EL (cell line): ENCODE measurements at regions not wholly inside any gene's neighbourhood (a gene's known extent, or its start where the extent isn't known, plus 50 kb on each side); places are given as distances from the start of the nearest gene placed in this dataset.
A peak's percentile ranks its signal among the peaks of the same experiment; 100 is the strongest.

ENCODE experiments used
- DNase-seq: peaks from one replicate; pipeline ENCODE4 v3.0.0-alpha.2; 2016

DNA sequence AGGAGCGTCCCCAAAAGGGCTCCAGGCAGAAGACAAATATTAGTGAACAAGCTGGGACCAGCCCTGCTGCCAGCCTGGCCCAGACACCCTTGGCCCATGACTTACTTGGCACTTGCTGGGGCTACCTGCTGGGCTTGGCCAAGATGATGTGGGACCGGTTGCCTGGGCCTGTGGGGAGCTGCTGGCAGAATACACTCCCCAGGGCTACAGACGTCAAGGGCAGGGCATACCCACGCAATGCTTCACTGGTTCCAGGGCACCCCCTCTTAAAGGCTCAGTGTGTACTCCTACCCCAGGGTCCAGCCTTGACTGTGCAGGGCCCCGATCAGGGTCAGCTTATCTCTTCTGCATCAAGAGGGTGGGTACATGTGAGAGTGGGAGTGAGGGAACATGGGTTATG lies 106.5 kb upstream of the SLC2A1 start:
- DNase-seq, result no peak

DNA sequence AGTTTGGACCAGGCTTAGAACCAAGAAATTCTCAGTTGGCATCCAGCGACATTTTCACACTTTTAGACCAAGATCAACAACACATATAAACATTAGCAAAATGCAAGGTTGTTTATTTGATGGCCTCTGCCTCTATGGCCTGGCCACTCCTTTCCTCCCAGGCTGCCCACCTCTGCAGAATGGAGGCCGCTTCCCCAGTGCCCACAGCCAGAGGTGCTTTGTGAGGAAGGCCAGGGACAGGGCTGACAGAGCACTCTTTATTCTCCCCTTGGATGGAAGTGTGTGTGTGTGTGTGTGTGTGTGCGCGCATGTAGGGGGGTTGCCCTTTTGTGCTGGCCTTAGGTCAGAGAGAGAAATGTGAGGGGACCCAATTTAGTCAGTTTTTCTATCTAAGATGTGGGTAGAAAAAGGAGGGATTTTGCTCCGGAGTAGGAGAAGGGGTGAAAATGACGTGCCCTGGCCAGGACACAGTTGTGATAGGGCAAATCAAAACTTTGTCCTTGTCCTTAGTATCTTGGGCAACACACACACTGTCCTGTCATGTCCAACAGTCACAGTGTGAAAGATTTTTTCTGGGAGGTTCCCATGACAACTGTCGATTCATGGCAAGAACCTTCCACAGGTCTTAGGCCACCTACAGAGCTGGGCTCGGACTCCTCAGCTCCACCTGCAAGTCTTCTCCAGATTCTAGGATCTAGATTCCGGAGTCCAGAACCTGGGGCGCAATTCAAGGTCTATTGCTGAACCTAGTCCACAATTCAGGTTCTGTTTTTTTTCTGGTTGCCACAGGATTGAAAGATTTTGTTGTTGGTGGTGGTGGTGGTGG lies 104.9 kb upstream of the SLC2A1 start:
- no peak for DNase-seq

DNA sequence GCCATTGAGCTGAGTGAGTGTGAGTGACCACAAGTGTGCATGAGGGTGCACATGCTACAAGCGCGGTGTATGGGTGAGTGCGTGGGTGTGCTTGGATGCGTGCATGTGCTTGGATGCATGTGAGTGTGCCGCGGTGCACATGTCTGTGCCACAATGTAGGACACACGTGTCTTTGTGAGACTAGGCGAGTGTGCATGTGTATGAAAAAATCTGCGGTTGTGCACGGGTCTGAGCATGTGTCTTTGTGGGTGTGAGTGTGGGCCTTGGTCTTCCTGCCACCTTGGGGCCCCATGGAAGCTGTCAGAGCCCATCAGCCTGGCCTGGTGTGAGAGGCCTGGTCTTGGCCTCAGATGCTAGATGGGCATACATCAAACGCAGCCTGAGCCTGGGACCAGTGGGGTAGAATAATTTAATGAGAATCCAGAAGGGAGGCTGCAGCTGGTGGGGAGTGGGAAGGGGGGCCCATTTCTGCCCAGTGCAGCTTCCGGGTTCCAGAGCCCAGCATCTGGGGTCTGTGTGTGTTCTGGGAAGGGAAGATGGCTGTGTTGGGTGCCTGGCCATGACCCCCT lies 103.9 kb upstream of the SLC2A1 start:
- no peak for DNase-seq

DNA sequence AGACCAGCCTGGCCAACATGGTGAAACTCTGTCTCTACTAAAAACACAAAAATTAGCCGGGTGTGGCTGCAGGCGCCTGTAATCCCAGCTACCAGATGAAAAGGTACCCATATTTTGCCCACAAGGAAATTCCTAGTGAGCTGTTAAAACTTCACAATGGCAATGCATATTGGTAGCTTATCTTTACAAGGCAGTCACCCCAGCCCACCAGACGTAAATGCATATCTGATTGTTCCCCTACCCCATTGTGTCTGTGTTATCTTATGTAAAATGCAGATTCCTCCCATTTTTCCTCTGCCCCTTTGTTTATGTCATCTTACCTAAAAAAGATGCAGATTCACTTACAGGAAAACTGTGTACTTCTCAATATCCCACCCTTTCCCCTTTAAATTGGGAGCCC lies 103.1 kb upstream of the SLC2A1 start:
- no peak for DNase-seq

DNA sequence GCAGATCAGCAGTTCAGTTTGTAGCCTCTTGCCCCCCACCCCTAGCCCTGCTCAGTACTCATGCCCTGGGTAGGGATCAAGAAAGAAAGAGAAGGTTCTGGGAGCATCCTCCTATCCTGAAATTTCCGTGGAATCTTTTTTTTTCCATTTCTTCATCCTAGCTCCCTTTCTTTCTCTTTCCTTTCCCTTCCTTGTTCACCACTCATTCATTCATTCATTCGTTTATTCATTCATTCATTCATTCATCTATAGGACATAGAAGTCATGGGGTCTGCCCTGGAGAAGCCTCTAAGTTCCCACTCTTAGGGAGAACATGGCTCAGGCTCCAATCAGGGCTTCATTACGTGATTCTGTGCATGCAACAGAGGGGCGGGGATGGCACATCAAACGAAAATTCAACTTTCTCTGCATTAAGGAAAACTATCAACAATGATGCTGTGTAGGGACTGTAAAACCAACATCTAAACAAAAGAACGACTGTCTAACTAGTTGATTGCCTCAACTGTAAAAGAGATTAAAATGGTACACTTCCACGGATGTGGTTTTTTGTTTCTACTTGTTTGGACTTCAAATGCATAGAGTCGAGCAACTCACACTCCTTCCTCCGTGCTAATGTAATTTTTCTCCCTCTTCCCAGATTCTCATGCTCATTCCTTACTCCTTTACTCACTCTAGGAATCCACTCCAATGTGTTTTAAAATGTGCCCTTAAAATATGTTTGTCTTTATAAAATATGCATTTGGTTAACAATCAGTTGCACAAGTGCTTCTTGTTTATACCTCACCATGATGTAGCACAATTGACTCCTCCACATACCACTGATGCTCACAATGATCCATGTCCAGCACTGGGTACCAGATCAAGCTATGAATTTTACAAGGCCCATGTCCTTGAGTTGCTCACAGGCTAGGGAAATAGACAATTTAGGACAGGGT lies 101.2 kb upstream of the SLC2A1 start:
- DNase-seq, result no peak

DNA sequence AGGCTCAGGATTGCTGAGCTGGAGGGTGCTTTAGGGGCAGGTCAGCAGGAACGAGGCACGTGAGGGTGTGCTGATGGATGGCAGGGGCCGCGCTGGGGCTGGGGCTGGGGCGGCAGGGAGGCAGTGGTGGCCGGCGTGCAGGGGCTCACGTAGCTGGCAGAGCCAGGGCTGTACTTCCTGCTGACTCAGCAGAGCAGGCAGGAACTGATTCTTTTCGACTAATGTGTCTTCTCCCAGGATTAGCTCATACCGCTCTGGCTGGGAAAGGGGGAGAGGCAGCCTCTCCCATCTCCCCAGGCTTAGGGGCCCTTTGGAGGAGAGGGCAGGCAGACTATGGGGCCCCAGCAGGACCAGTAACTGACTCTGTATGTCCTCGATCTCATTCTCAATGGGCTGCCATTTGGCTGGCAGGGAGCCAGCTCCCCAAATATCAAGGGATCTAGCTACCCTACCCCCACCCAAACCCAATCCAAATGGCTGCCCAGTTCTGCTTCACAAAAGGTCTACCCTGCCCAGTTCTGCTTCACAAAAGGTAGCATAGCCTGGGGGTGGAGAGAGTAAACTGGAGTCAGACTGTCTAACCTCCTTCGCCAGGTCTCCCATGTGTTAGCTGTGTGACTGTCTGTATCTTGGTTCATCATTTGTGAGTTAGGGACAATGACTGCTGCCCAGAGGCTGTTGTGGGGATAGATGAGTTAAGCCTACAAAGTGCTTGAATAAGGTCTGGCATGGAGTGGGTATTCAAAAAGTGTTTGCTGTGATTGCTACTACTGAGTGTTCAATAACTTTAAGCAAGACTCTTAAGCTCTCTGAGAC lies 100.1 kb upstream of the SLC2A1 start:
- DNase-seq, result peak; percentile 81

DNA sequence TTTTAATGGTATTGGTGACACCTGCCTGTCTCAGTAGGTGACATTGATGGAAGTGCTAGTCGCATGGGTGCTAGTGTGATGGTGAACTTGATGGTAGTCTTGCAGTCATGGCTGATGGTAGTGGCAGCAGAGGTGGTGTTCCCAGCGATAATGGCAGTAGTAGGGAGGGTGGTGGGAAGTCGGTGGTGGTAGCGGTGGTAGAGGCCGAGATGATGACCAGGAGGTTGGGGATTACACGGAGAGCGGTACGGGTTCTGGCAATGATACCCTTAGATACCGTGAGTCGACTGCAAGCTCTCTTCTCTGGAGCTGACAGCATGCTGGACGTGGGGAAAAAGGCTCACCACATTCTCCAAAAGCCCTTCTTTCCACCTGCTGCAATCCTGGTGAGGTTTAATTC lies 99.4 kb upstream of the SLC2A1 start:
- no peak for DNase-seq

DNA sequence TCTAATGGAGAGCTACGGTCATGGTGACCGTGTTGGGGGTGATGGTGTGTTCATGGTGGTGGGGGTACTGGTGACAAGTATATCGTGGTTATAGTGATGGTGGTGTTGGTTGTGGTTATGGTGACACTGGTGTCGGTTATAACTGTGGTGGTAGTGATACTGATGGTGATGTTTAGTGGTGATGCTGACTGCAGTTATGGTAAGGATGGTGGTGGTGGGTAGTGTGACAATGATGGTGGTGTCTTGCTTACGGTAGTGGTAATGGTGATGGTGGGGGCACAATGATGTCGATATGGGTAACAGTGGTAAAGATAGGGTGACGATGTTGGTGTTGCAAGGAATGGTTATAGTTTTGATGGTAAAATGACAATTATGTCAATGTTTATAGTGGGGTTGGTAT lies 98.9 kb upstream of the SLC2A1 start:
- no peak for DNase-seq

DNA sequence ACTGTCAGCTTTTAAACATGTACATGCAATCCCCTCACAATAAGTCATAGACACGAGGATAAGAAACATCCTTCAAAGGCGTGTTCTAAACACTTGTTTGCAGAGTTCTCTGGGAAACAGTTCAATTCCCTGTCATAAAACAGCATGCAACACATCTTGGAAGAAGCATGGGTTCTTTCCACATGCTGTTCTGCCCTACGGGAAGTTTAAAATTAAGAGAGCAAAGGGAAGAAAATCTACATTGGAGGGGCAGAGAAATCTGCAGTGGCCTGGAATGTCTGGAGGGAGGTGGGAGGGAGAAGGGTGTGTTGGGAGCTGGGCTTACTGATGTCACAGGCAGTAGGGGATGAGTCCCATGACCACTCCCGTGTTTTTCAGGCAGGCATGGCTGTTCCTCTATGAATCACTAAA lies 98.3 kb upstream of the SLC2A1 start:
- peak; percentile 29 for DNase-seq

DNA sequence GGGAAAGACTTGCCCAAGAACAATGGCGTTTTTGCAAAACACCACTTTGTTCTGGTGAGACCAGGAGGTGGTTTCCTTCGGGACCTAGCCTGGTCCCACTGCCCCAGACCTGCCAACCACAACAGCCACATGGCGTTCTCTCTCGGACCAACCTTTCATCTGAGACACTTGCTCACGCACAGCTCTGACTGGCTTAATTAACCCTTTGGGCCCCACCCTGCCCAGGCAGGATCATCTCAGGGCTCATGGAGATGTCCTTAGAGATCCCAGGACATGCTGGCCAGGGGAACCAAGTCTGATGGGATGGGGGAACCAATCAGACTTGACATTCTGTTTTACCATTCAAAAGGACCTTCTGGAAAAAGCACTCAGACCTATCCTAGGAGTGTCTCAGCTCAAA lies 97.8 kb upstream of the SLC2A1 start:
- DNase-seq, result no peak

DNA sequence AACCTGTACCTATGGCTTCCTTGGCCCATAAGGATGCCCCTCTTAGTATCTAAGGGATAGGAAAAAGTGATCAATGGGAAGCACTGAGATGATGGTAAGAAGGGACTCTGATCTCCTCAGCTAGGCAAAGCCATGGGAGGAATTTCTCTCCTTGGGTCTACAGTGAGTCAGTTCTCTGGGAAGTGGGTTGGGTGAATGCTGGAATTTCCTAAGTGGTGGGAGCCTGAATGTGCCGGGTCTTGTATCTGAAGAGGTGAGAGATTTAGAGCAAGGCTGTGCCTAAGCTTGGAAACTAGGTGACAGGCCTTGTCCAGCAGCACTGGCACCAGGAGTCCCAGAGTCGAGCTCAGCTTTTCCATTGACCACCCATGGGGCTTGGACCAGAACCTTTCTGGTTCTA lies 96.3 kb upstream of the SLC2A1 start:
- peak; percentile 57 for DNase-seq

DNA sequence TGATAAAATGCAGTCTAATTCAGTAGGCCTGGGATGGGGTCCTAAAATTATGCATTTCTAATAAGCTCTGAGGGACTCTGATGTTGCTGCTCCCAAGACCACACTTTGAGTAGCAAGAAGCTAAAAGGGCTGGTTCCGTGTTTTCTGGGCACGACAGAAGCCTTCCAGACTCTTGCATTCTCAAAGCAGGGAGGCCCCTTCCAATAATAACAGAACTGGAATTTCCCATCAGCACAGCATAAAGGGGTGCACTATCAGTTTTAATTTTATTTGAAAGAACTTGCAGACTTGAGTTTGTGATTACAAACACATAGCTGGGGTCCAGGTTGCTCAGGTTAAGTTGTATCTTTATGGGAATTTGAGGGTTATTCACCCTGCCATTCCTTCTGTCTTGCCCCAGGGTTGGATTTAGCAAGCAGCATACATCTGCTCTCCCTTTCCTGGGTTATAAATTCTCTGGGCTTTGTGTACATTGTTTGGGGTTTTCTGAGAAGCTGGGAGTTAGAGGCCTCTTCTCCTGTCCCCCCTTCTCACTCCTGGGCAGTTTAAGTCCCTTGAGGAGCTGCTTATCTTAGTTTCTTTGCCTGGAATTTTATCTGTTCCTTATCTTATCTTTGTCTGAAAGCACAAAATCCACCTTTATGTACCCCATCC lies 94.2 kb upstream of the SLC2A1 start:
- DNase-seq, result no peak

DNA sequence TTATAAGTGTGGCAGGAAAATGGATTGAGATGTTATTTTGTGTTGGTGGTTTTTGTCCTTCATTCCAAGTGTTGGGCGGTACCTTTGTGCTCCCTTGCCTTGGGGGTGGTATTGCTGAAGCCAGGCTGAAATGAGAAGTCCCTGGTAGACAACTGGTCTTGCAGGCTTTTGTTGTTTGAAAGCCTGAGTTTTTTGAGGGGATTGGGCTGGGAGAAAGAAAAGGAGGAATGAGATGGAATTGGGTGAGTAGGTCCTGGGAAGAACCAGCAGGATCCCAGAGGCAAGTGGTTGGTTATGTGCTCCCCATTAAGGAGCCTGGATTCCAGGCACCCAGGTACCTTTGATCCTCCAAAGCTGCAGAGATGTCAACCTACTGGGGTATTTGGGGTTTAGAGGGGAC lies 93.7 kb upstream of the SLC2A1 start:
- DNase-seq, result no peak

DNA sequence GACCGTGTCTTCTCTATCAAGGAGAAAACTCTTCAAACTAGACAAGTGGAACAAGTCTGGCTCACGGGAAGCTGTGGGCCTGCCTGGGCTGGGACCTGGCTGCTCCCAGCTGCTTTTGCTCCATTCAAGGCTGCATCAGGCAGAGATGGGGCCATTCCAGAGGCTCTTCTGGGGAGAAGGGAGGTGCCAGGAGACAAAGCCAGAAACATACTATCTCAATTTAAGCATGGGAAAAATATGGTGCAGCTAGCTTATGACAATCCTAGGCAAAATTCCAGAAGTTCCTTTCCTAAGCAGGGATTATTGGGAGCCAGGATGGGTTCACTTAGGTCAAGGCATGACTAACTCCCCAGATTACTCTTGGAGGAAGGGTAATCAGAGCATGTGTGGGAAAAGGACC lies 90.8 kb upstream of the SLC2A1 start:
- peak; percentile 28 for DNase-seq

DNA sequence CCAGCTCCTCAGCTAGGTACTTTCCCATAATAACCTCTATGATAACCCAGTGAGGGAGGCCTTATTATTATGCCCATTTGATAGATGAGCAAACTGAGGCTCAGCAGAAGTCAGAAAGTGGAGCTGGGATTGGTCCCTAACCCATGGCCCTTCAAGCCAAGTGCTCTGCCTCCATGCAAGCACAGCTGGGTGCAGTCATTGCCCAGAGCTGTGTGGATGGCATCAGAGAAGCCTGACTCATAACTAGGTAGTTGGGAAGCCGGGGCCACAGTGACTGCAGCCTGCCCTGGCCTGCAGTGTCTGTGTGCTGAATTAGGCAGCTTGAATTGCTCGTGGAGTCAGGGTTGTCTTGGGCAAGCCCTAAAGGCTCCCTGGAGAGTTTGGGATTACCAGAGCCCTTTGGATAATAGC lies 89.9 kb upstream of the SLC2A1 start:
- DNase-seq, result no peak

DNA sequence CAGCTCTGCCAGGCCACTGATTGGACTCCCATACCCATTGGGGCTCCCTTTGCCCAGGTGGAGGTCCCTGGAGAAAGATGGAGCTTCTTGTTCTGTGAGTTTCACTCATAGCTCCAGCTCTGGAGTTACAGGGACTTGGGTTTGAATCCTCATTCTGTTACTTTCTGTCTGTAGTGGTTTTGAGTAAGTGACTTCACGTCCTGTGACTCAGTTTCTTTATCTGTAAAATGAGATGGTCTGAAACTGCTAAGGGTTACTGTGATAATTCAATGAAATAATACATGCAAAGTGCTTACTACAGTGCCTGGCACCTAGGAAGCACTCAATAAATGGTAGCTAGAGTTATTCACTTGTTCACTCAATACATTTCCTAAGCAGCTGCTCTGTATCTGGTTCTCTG lies 88.5 kb upstream of the SLC2A1 start:
- DNase-seq, result no peak

DNA sequence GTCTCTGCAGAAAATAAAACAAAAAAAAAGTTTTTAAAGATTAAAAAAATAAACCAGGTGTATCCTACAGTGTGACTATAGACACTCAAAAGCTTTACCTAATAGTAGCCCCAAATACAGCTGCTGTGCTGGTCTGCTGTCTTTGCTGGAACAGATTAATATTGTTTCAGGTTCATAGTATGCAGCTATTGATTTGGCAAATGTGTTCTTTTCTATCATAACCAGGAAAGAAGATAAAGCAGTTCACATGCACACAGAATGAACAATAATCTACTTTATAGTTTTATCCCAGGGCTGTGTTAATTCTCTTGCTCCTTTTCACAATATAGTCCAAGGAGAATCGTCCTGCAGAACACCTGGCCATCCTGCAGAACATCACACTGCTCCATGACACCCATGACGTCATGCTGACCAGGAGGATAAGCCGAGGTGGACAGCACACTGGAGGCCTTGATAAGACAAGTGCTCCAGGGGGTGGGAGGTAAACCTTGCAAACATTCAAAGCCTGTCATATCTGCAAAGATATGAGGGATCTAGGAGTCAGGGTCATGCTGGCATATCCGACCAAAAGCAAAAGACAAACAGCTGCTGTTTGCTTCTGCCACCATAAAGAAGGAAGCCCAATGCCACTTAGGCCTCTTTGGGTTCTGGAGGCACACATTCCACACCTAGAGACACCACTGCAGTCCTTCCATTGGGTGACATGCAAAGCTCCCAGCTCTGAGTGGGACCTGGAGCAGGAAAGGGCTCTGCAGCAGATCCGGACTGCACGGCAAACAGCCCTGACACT lies 86.1 kb upstream of the SLC2A1 start:
- DNase-seq, result no peak

DNA sequence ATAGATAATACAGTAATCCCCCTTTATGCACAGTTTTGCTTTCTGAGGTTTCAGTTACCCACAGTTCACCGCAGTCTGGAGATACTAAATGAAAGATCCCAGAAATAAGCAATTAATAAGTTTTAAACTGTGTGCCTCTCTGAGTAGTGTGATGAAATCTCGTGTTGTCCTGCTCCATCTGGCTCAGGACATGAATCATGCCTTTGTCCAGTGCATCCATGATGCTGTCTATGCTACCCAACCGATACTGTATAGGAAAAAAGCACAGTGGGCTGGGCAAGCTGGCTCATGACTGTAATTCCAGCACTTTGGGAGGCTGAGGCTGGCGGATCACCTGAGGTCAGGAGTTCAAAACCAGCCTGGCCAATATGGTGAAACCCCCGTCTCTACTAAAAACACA lies 85.0 kb upstream of the SLC2A1 start:
- no peak for DNase-seq

DNA sequence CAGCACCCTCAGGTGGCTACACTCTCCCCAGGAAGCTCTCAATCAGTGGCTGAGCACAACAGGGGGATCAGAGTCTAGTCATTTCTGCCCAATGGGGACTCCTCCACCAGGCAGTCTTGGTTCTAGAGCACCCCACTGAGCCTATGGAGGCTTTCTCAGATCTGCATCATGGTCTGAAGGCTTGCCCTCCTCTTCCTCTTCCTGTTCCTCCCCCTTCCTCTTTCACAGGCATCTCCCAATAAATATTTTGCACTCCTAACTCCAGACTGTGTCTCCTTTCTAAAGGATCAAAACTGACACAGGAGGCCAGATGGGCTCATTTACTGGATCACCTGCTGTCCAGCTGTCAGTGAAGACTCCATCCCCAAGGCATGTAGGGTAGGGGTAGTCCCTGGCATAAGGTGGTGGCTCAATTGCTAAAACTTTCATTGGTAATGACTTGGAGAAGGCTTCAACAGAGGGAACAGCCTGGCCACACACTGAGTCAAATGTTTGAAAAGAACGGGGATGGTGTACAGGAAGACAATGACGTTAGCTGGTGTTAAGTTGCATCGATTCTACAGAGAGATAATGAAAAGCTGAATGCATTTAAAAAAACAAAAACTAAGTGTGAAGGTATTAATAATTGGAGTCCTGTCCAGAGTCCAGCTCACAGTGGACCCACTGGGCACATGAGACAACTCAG lies 84.2 kb upstream of the SLC2A1 start:
- no peak for DNase-seq

DNA sequence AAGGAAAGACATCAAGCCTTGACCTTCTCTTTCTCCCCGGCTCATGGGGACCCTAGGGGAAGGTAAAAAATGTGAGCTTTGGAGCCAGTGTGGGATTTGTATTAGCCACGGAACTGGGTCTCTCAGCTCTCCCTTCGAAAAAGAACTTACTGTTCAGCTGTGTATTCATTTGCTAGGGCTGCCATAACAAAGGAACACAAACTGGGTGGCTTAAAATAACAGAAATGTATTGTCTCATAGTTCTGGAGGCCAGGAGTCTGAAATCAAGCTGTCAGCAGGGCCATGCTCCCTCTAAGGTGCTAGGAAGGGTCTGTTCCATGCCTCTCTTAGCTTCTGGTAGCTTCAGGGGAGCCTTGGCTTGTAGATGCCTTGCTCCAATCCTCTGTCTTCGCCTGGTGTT lies 83.5 kb upstream of the SLC2A1 start:
- no peak for DNase-seq

DNA sequence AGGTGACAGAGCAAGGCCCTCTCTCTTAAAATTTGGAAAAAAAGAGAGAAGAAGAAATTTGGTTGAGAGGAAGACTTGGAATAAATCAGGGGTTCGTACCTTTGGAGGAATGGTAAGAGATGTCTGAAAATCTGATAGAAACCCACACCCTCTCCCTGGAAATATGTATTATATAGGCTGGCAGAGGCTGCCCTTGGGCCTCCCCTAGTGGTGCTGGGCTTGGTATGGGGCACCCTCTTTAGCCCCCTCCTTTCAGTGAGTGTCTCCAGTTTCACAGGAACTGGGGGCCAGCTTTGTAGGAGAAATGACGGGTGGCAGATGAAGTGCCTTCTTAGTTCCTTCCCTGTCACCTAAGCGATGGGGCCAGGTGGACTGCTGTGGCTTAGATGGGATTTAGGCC lies 82.9 kb upstream of the SLC2A1 start:
- no peak for DNase-seq
